ENCODE measurements at regions not wholly inside any gene's neighbourhood (a gene's known extent, or its start where the extent isn't known, plus 50 kb on each side); places are given as distances from the start of the nearest gene placed in this dataset.
"Not testable (repeated sequence)": the region's sequence is repeated elsewhere in the genome, so short reads cannot be mapped to it uniquely, and the experiment has no call there.

DNA sequence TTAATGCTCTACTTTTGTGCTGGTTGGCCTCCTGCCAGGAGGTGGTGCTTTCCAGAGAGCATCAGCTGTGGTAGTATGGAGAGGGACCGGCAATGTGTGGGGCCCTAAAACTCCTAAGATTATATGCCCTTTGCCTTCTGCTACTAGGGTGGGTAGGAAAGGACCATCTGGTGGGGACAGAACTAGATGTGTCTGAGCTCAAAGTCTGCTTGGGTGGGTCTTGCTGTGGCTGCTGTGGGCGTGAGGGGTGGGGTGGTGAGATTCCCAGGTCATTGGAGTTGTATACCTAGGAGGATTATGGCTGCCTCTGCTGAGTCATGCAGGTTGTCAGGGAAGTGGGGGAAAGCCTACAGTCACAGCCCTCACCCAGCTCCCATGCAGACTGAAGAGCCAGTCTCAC, 198.4 kb downstream of the SPANXN3 start:
- H2AFZ ChIP-seq (ENCODE audit: low read depth, low read length, poor library complexity, severe bottlenecking); H3K79me2 ChIP-seq (ENCODE audit: insufficient read depth, low read length); H3K36me3 ChIP-seq (ENCODE audit: control insufficient read depth in 1 of 2, insufficient read depth in 2 of 2, low read length in 2 of 2); POLR2A ChIA-PET; intact Hi-C loops (cut with micrococcal nuclease); H3K9me3 ChIP-seq (ENCODE audit: control insufficient read depth in 1 of 2, insufficient read depth in 1 of 2, low read depth in 1 of 2, low read length in 2 of 2); RAD21 ChIA-PET (ENCODE audit: low non-redundant PET in 1 of 2, low total read pairs in 2 of 2, uncharacterized antibody in 2 of 2, unreplicated experiment in 2 of 2); H3K27me3 ChIP-seq (ENCODE audit: insufficient read depth, low read length); H3K9me2 ChIP-seq (ENCODE audit: insufficient read depth); BruUV-seq (replicated peaks); ATAC-seq; H3K27ac ChIP-seq (ENCODE audit: low read depth, low read length); H3K4me3 ChIP-seq (replicated peaks in 1 of 2; ENCODE audit: low read depth in 1 of 2, low read length in 2 of 2); H3K4me2 ChIP-seq (ENCODE audit: low read length); H3K4me1 ChIP-seq (ENCODE audit: control insufficient read depth in 1 of 2, insufficient read depth in 2 of 2, low read length in 2 of 2); H4K20me1 ChIP-seq (ENCODE audit: insufficient read depth); H3K9ac ChIP-seq (ENCODE audit: low read length); DNase-seq (ENCODE audit: low read depth, low spot score); CTCF ChIA-PET: not testable (repeated sequence)

DNA sequence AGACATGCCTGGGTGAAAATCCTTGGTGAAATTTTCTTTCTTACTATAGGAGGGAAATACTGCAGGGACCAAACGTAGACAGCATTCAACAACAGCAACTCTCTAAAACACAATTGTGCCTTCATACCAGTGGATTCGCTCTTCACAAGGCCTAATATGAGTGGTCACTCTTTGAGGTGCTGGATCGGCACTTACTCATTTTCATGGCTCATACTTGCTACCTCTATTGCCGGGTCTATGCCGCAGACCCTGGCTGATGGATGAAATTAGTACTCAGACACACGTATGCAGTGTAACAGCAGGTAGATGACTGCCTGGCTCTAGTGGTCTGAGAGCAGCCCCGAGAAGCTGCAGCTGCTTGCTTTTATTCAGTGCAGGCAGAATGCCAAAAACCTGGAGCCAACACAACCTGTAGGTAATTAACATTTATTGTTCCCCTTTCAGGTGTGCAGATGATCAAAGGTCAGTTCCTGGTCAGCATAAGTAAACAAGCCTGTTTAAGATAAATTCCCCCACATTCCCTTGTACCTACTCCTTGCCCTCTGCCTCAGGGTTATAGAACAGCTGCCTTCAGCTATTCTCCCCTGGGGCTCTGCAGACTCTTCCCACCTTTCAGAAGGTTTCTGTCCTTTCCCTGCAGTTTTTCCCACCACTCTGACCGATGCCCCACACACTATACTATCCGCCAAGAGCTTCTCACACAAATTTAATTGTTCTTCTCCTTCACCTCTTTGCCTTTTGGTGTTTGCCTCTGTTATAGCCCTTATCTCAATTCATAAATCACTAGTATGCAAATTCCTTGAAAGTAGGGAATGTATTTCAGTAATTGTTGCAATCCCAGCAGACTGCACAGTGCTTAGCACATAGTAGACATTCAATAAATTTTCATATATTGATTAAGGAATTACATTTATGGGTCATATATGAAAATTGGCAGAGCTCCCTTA, 210.0 kb downstream of the SPANXN3 start:
- RAD21 ChIA-PET (ENCODE audit: low non-redundant PET in 1 of 2, low total read pairs in 2 of 2, uncharacterized antibody in 2 of 2, unreplicated experiment in 2 of 2), result no interaction called here
- ATAC-seq (no peak), DNase-seq (ENCODE audit: low read depth, low spot score) (no peak)
- BruUV-seq (replicated peaks), result no TSS peak
- H3K9me3 ChIP-seq (ENCODE audit: control insufficient read depth in 1 of 2, insufficient read depth in 1 of 2, low read depth in 1 of 2, low read length in 2 of 2), result no peaks in the 10 kb centered on the region
- TF ChIP-seq SP1 (IDR thresholded peaks at IDR 0.05; ENCODE audit: low read depth), result no peak
- no peak for TF ChIP-seq CBX3 (IDR thresholded peaks at IDR 0.05; ENCODE audit: low read depth)
- TF ChIP-seq, protein P1, sequence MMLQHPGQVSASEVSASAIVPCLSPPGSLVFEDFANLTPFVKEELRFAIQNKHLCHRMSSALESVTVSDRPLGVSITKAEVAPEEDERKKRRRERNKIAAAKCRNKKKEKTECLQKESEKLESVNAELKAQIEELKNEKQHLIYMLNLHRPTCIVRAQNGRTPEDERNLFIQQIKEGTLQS (IDR thresholded peaks at IDR 0.05), result no peak
- TF ChIP-seq, protein P2, sequence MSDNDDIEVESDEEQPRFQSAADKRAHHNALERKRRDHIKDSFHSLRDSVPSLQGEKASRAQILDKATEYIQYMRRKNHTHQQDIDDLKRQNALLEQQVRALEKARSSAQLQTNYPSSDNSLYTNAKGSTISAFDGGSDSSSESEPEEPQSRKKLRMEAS (IDR thresholded peaks at IDR 0.05), result no peak
- no peak for TF ChIP-seq FOSL1 (IDR thresholded peaks at IDR 0.05; ENCODE audit: low read depth)
- TF ChIP-seq SRF (IDR thresholded peaks at IDR 0.05; ENCODE audit: low read depth), result no peak
- TF ChIP-seq EZH2 (IDR thresholded peaks at IDR 0.05), result no peak
- no peak for TF ChIP-seq ZNF274 (IDR thresholded peaks at IDR 0.05; ENCODE audit: low read depth, low read length)
- TF ChIP-seq, protein P3, sequence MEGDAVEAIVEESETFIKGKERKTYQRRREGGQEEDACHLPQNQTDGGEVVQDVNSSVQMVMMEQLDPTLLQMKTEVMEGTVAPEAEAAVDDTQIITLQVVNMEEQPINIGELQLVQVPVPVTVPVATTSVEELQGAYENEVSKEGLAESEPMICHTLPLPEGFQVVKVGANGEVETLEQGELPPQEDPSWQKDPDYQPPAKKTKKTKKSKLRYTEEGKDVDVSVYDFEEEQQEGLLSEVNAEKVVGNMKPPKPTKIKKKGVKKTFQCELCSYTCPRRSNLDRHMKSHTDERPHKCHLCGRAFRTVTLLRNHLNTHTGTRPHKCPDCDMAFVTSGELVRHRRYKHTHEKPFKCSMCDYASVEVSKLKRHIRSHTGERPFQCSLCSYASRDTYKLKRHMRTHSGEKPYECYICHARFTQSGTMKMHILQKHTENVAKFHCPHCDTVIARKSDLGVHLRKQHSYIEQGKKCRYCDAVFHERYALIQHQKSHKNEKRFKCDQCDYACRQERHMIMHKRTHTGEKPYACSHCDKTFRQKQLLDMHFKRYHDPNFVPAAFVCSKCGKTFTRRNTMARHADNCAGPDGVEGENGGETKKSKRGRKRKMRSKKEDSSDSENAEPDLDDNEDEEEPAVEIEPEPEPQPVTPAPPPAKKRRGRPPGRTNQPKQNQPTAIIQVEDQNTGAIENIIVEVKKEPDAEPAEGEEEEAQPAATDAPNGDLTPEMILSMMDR (IDR thresholded peaks at IDR 0.05 in 2 of 3, conservative IDR thresholded peaks at IDR 0.05 in 1 of 3; ENCODE audit: borderline replicate concordance in 1 of 3, insufficient read depth in 1 of 3, low read depth in 2 of 3, low read length in 2 of 3), result no peak
- TF ChIP-seq, protein P4, sequence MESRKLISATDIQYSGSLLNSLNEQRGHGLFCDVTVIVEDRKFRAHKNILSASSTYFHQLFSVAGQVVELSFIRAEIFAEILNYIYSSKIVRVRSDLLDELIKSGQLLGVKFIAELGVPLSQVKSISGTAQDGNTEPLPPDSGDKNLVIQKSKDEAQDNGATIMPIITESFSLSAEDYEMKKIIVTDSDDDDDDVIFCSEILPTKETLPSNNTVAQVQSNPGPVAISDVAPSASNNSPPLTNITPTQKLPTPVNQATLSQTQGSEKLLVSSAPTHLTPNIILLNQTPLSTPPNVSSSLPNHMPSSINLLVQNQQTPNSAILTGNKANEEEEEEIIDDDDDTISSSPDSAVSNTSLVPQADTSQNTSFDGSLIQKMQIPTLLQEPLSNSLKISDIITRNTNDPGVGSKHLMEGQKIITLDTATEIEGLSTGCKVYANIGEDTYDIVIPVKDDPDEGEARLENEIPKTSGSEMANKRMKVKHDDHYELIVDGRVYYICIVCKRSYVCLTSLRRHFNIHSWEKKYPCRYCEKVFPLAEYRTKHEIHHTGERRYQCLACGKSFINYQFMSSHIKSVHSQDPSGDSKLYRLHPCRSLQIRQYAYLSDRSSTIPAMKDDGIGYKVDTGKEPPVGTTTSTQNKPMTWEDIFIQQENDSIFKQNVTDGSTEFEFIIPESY (IDR thresholded peaks at IDR 0.05; ENCODE audit: extremely low read depth, insufficient replicate concordance, low read length), result no peak
- no peak for TF ChIP-seq YY1 (IDR thresholded peaks at IDR 0.05; ENCODE audit: extremely low read depth, insufficient replicate concordance, low read depth, low read length)
- TF ChIP-seq JUND (IDR thresholded peaks at IDR 0.05), result no peak
- TF ChIP-seq ZFX (IDR thresholded peaks at IDR 0.05), result no peak
- intact Hi-C loops (cut with micrococcal nuclease), result no loop called here
- no peak overlapping the region for H3K4me2 ChIP-seq (ENCODE audit: low read length)
- H3K79me2 ChIP-seq (ENCODE audit: insufficient read depth, low read length), result no peaks in the 10 kb centered on the region
- H3K27me3 ChIP-seq (ENCODE audit: insufficient read depth, low read length), result no peaks in the 10 kb centered on the region
- no peak overlapping the region for H3K27ac ChIP-seq (ENCODE audit: low read depth, low read length)
- H4K20me1 ChIP-seq (ENCODE audit: insufficient read depth), result no peaks in the 10 kb centered on the region
- no peaks in the 10 kb centered on the region for H3K36me3 ChIP-seq (ENCODE audit: control insufficient read depth in 1 of 2, insufficient read depth in 2 of 2, low read length in 2 of 2)
- no peak overlapping the region for H3K4me3 ChIP-seq (replicated peaks in 1 of 2; ENCODE audit: low read depth in 1 of 2, low read length in 2 of 2)
- CTCF ChIA-PET, result no interaction called here
- POLR2A ChIA-PET, result no interaction called here
- no peak overlapping the region for H2AFZ ChIP-seq (ENCODE audit: low read depth, low read length, poor library complexity, severe bottlenecking)
- H3K9ac ChIP-seq (ENCODE audit: low read length), result no peak overlapping the region
- no peaks in the 10 kb centered on the region for H3K4me1 ChIP-seq (ENCODE audit: control insufficient read depth in 1 of 2, insufficient read depth in 2 of 2, low read length in 2 of 2)
- no peaks in the 10 kb centered on the region for H3K9me2 ChIP-seq (ENCODE audit: insufficient read depth)

Data from HCT116 (cell line).